Esophagus muscularis mucosa (tissue), 4 donors: ENCODE measurements at regions not wholly inside any gene's neighbourhood (a gene's known extent, or its start where the extent isn't known, plus 50 kb on each side); places are given as distances from the start of the nearest gene placed in this dataset.

Source experiments
- DNase-seq: peaks from one replicate; pipeline ENCODE4 v3.0.0-alpha.2; 2017; ENCODE audit errors: extremely low spot score
- H3K27ac ChIP-seq, 4 donors: fragments of 200-600 bp; sonication (generic); replicated peaks in 1 of 4; 1 replicate in 3 of 4; 2 replicates in 1 of 4; pipeline ENCODE4 v1.5.1; 2016 to 2019; ENCODE audit warnings: mild to moderate bottlenecking in 1 of 4
- H3K27me3 ChIP-seq, 4 donors: fragments of 200-600 bp; sonication (generic); one replicate each; pipeline versions ENCODE4 v1.5.1 to v1.6.0; 2016 to 2019
- H3K36me3 ChIP-seq, 4 donors: fragments of 200-600 bp; sonication (generic); one replicate each; pipeline ENCODE4 v1.5.1; 2016 to 2019
- H3K4me1 ChIP-seq, 4 donors: fragments of 200-600 bp; sonication (generic); one replicate each; pipeline ENCODE4 v1.5.1; 2016 to 2019
- H3K4me3 ChIP-seq, 4 donors: fragments of 200-600 bp; sonication (generic); 1 replicate in 2 of 4; 2 replicates in 2 of 4; pipeline ENCODE4 v1.5.1; 2016 to 2019; ENCODE audit warnings: mild to moderate bottlenecking in 4 of 4, moderate library complexity in 1 of 4
- H3K9me3 ChIP-seq, 4 donors: fragments of 200-600 bp; sonication (generic); 1 replicate in 3 of 4; 2 replicates in 1 of 4; pipeline ENCODE4 v1.5.1; 2016 to 2019
- CTCF ChIP-seq, 3 experiments: fragments of 200-600 bp in 2 of 3; fragments of 450-650 bp in 1 of 3; sonication (generic) in 2 of 3; IDR thresholded peaks; one replicate each; pipeline ENCODE4 v1.5.1; 2017 to 2019; ENCODE audit warnings: antibody characterized with exemption in 3 of 3, mild to moderate bottlenecking in 2 of 3, moderate library complexity in 1 of 3
- EP300 ChIP-seq: sonication (generic); formaldehyde crosslinking; IDR thresholded peaks from one replicate; pipeline ENCODE4 v1.6.1; 2017; ENCODE audit warnings: antibody characterized with exemption
- POLR2A ChIP-seq: fragments of 450-650 bp; IDR thresholded peaks from one replicate; pipeline ENCODE4 v1.6.1; 2017; ENCODE audit warnings: antibody characterized with exemption, moderate library complexity, mild to moderate bottlenecking, low read depth
- POLR2AphosphoS5 ChIP-seq, 2 donors: sonication (generic); formaldehyde crosslinking; IDR thresholded peaks; one replicate each; pipeline ENCODE4 v1.6.1; 2017; ENCODE audit warnings: antibody characterized with exemption in 2 of 2
- WGBS: methylation state at CpG from one replicate; pipeline ENCODE4 v1.1.5; 2018; 5-methylcytosine and 5-hydroxymethylcytosine counted together
- intact Hi-C: fragments of 100-400 bp; cut with DNase I; formaldehyde crosslinking; loops from one replicate; pipeline ENCODE4 v1.15.1; 2023

- H3K27ac ChIP-seq, result peak overlapping the region; percentile 36 to 57 (median 50)
- no peak for DNase-seq
- intact Hi-C loops, result loop anchor here (10.0 kb wide), 1 partner anchor 92 kb away; no protein-coding TSS in a partner anchor
- 53% methylated on average over 2 of the region's 2 CpGs for WGBS
- no peaks in the 10 kb centered on the region for H3K9me3 ChIP-seq
- H3K27me3 ChIP-seq, result no peaks in the 10 kb centered on the region
- no peak overlapping the region for H3K4me3 ChIP-seq
- H3K4me1 ChIP-seq, result peaks cover 6 to 22% (median 17%) of the 10 kb centered on the region in 4 donors
- TF ChIP-seq CTCF (IDR thresholded peaks at IDR 0.05) (no peak), EP300 (no peak), POLR2AphosphoS5 (IDR thresholded peaks at IDR 0.05) (peak in 1 of 2 donors; percentile 38)
- no peaks in the 10 kb centered on the region for H3K36me3 ChIP-seq
Measured at GRCh38 chr6:119446609-119447008, 97.0 kb upstream of the MAN1A1 start.

GRCh38 chr6:119446115-119446554 is 96.6 kb upstream of the MAN1A1 start:
- Histone ChIP-seq H3K4me3 (no peak overlapping the region), H3K36me3 (no peaks in the 10 kb centered on the region), H3K27ac (peak overlapping the region; percentile 36 to 57 (median 50)), H3K4me1 (peaks cover 6 to 22% (median 17%) of the 10 kb centered on the region in 4 donors), H3K27me3 (no peaks in the 10 kb centered on the region), H3K9me3 (no peaks in the 10 kb centered on the region)
- WGBS, result 94% methylated on average over 1 of the region's 1 CpG
- no peak for DNase-seq
- intact Hi-C loops, result loop anchor here (10.0 kb wide), 1 partner anchor 91 kb away; no protein-coding TSS in a partner anchor
- TF ChIP-seq POLR2A (no peak), POLR2AphosphoS5 (IDR thresholded peaks at IDR 0.05) (peak in 1 of 2 donors; percentile 29)

- WGBS, result 92% methylated on average over 4 of the region's 4 CpGs
- no peaks in the 10 kb centered on the region for H3K27me3 ChIP-seq
- no peaks in the 10 kb centered on the region for H3K9me3 ChIP-seq
- H3K36me3 ChIP-seq, result no peaks in the 10 kb centered on the region
- H3K4me1 ChIP-seq, result peaks cover 6 to 22% (median 17%) of the 10 kb centered on the region in 4 donors
- intact Hi-C loops, result loop anchor here (10.0 kb wide), 1 partner anchor 91 kb away; no protein-coding TSS in a partner anchor
- DNase-seq, result no peak
- no peak for TF ChIP-seq CTCF (IDR thresholded peaks at IDR 0.05)
- no peak for TF ChIP-seq POLR2A
- TF ChIP-seq POLR2AphosphoS5 (IDR thresholded peaks at IDR 0.05), result no peak
- TF ChIP-seq EP300, result no peak
- no peak overlapping the region for H3K4me3 ChIP-seq
- peak overlapping the region in 2 of 4 donors; percentile 36 to 57 for H3K27ac ChIP-seq
Measured at GRCh38 chr6:119445666-119446065, 96.1 kb upstream of the MAN1A1 start.

- intact Hi-C loops, result loop anchor here (10.0 kb wide), 1 partner anchor 90 kb away; no protein-coding TSS in a partner anchor
- Histone ChIP-seq H3K9me3 (no peaks in the 10 kb centered on the region), H3K4me1 (peaks cover 6 to 22% (median 17%) of the 10 kb centered on the region in 4 donors), H3K27ac (no peak overlapping the region), H3K27me3 (no peaks in the 10 kb centered on the region), H3K36me3 (no peaks in the 10 kb centered on the region), H3K4me3 (no peak overlapping the region)
- no peak for TF ChIP-seq POLR2A
- TF ChIP-seq EP300, result no peak
- no peak for TF ChIP-seq POLR2AphosphoS5 (IDR thresholded peaks at IDR 0.05)
- no peak for TF ChIP-seq CTCF (IDR thresholded peaks at IDR 0.05)
- no peak for DNase-seq
- WGBS, result 92% methylated on average over 4 of the region's 4 CpGs
Measured at GRCh38 chr6:119444642-119445557, 95.3 kb upstream of the MAN1A1 start.

GRCh38 chr6:119443993-119444641 is 94.6 kb upstream of the MAN1A1 start:
- no peak for TF ChIP-seq CTCF (IDR thresholded peaks at IDR 0.05)
- no peak for TF ChIP-seq EP300
- no peak for TF ChIP-seq POLR2AphosphoS5 (IDR thresholded peaks at IDR 0.05)
- no peak for TF ChIP-seq POLR2A
- H3K9me3 ChIP-seq, result no peaks in the 10 kb centered on the region
- intact Hi-C loops, result loop anchor here (10.0 kb wide), 1 partner anchor 89 kb away; no protein-coding TSS in a partner anchor
- no peak overlapping the region for H3K27ac ChIP-seq
- no peaks in the 10 kb centered on the region for H3K36me3 ChIP-seq
- 81% methylated on average over 7 of the region's 7 CpGs for WGBS
- DNase-seq, result no peak
- no peaks in the 10 kb centered on the region for H3K27me3 ChIP-seq
- H3K4me3 ChIP-seq, result no peak overlapping the region
- H3K4me1 ChIP-seq, result peaks cover 6 to 22% (median 17%) of the 10 kb centered on the region in 4 donors
